OCI-LY1 (cell line): ENCODE measurements at regions not wholly inside any gene's neighbourhood (a gene's known extent, or its start where the extent isn't known, plus 50 kb on each side); places are given as distances from the start of the nearest gene placed in this dataset.

Source experiments
- H2AFZ ChIP-seq: fragments of 200-600 bp; sonication (generic), shearing (Covaris generic); 2 replicates; pipeline ENCODE4 v1.6.0; 2014; ENCODE audit warnings: antibody characterized with exemption, mild to moderate bottlenecking, low read length
- H3F3A ChIP-seq: fragments of 200-600 bp; sonication (generic), shearing (Covaris generic); 2 replicates; pipeline ENCODE4 v1.6.0; 2014; ENCODE audit warnings: mild to moderate bottlenecking, antibody characterized with exemption, low read length, moderate library complexity; ENCODE audit not compliant: insufficient read depth
- H3K27ac ChIP-seq: fragments of 200-600 bp; sonication (generic); 2 replicates; pipeline ENCODE4 v1.5.1; 2014; ENCODE audit warnings: low read length, mixed run types, mild to moderate bottlenecking, low read depth; ENCODE audit not compliant: poor library complexity, severe bottlenecking
- H3K27me3 ChIP-seq: fragments of 200-600 bp; sonication (generic); 2 replicates; pipeline ENCODE4 v1.6.0; 2014; ENCODE audit warnings: antibody characterized with exemption, mild to moderate bottlenecking, low read length, moderate library complexity; ENCODE audit not compliant: insufficient read depth
- H3K36me3 ChIP-seq: fragments of 200-600 bp; sonication (generic); 2 replicates; pipeline ENCODE4 v1.6.1; 2014; ENCODE audit warnings: mild to moderate bottlenecking, antibody characterized with exemption, low read length, moderate library complexity, mixed read lengths; ENCODE audit not compliant: insufficient read depth
- H3K4me1 ChIP-seq: fragments of 200-600 bp; sonication (generic); 2 replicates; pipeline ENCODE4 v1.5.1; 2014; ENCODE audit warnings: mild to moderate bottlenecking, low read length, moderate library complexity; ENCODE audit not compliant: insufficient read depth, severe bottlenecking
- H3K4me2 ChIP-seq: fragments of 200-600 bp; sonication (generic), shearing (Covaris generic); 2 replicates; pipeline ENCODE4 v1.6.1; 2014; ENCODE audit warnings: low read length
- H3K4me3 ChIP-seq: fragments of 200-600 bp; sonication (generic); 2 replicates; pipeline ENCODE4 v1.5.1; 2014; ENCODE audit warnings: low read length, low read depth, mild to moderate bottlenecking, mixed read lengths; ENCODE audit not compliant: poor library complexity, severe bottlenecking
- H3K79me2 ChIP-seq: fragments of 200-600 bp; shearing (Covaris generic); 2 replicates; pipeline ENCODE4 v1.6.1; 2016; ENCODE audit warnings: mixed run types, low read length, mixed read lengths; ENCODE audit not compliant: insufficient read depth
- H3K9ac ChIP-seq: fragments of 200-600 bp; sonication (generic), shearing (Covaris generic); 2 replicates; pipeline ENCODE4 v1.6.1; 2014; ENCODE audit warnings: mild to moderate bottlenecking, low read length, mixed read lengths
- H3K9me2 ChIP-seq: fragments of 200-600 bp; sonication (generic), shearing (Covaris generic); 2 replicates; pipeline ENCODE4 v1.6.1; 2014; ENCODE audit warnings: low read depth, mild to moderate bottlenecking, low read length, mixed read lengths
- H3K9me3 ChIP-seq: fragments of 200-600 bp; shearing (Covaris generic); 2 replicates; pipeline ENCODE4 v1.6.1; 2014; ENCODE audit warnings: low read length, mixed read lengths
- H4K20me1 ChIP-seq: fragments of 200-600 bp; sonication (generic), shearing (Covaris generic); 2 replicates; pipeline ENCODE4 v1.6.0; 2016; ENCODE audit warnings: mild to moderate bottlenecking, low read length; ENCODE audit not compliant: insufficient read depth
- CTCF ChIP-seq: fragments of 200-600 bp; sonication (generic), shearing (Covaris generic); IDR thresholded peaks from 2 replicates; pipeline ENCODE4 v1.5.1; 2017; ENCODE audit warnings: mild to moderate bottlenecking, antibody characterized with exemption, low read length, moderate library complexity, mixed read lengths
- EZH2 ChIP-seq: fragments of 200-600 bp; sonication (generic), shearing (Covaris generic); IDR thresholded peaks from 2 replicates; pipeline ENCODE4 v1.8.0; 2017; ENCODE audit warnings: borderline replicate concordance, mixed run types, mild to moderate bottlenecking, antibody characterized with exemption, low read length, moderate library complexity, mixed read lengths

- Histone ChIP-seq H3K79me2 (no peaks in the 10 kb centered on the region), H3K36me3 (no peaks in the 10 kb centered on the region), H3K4me3 (no peak overlapping the region), H3K4me1 (no peaks in the 10 kb centered on the region), H3K9ac (no peak overlapping the region), H3F3A (no peaks in the 10 kb centered on the region), H2AFZ (no peak overlapping the region), H3K9me3 (no peaks in the 10 kb centered on the region), H3K9me2 (no peaks in the 10 kb centered on the region), H3K4me2 (no peak overlapping the region), H3K27me3 (no peaks in the 10 kb centered on the region), H3K27ac (no peak overlapping the region), H4K20me1 (no peaks in the 10 kb centered on the region)
- TF ChIP-seq CTCF (no peak), EZH2 (no peak)
These were observed 642.1 kb downstream of the NOVA1 start for GRCh38 chr14:25955772-25956171.

GRCh38 chr14:25953532-25954139 lies 644.2 kb downstream of the NOVA1 start:
- Histone ChIP-seq H3K36me3 (no peaks in the 10 kb centered on the region), H3K79me2 (no peaks in the 10 kb centered on the region), H3K9me2 (no peaks in the 10 kb centered on the region), H3K27ac (no peak overlapping the region), H3K27me3 (no peaks in the 10 kb centered on the region), H3F3A (no peaks in the 10 kb centered on the region), H3K4me2 (no peak overlapping the region), H3K9me3 (no peaks in the 10 kb centered on the region), H3K4me3 (no peak overlapping the region), H4K20me1 (no peaks in the 10 kb centered on the region), H3K4me1 (no peaks in the 10 kb centered on the region), H2AFZ (no peak overlapping the region), H3K9ac (no peak overlapping the region)
- no peak for TF ChIP-seq CTCF
- no peak for TF ChIP-seq EZH2

GRCh38 chr14:25945746-25946145 lies 652.1 kb downstream of the NOVA1 start:
- Histone ChIP-seq H3K79me2 (no peaks in the 10 kb centered on the region), H3K9me3 (no peaks in the 10 kb centered on the region), H4K20me1 (no peaks in the 10 kb centered on the region), H3K9me2 (no peaks in the 10 kb centered on the region), H3K4me1 (no peaks in the 10 kb centered on the region), H2AFZ (no peak overlapping the region), H3F3A (no peaks in the 10 kb centered on the region), H3K4me2 (no peak overlapping the region), H3K9ac (no peak overlapping the region), H3K27ac (no peak overlapping the region), H3K27me3 (no peaks in the 10 kb centered on the region), H3K36me3 (no peaks in the 10 kb centered on the region), H3K4me3 (no peak overlapping the region)
- TF ChIP-seq EZH2 (no peak), CTCF (no peak)
